OCI-LY7 (cell line): ENCODE measurements at regions not wholly inside any gene's neighbourhood (a gene's known extent, or its start where the extent isn't known, plus 50 kb on each side); places are given as distances from the start of the nearest gene placed in this dataset.

ENCODE experiments used
- EZH2phosphoT487 ChIP-seq: fragments of 200-600 bp; sonication (generic); IDR thresholded peaks from 2 replicates; pipeline ENCODE4 v1.6.1; 2018; ENCODE audit warnings: low read depth, borderline replicate concordance, mild to moderate bottlenecking, mixed run types, antibody characterized with exemption, low read length, moderate library complexity, mixed read lengths
- TF ChIP-seq, protein P1 (sequence below): fragments of 200-600 bp; sonication (generic); conservative IDR thresholded peaks from 2 replicates; pipeline ENCODE4 v1.5.1; 2014; ENCODE audit warnings: mild to moderate bottlenecking, antibody characterized with exemption, low read length, moderate library complexity, mixed read lengths

DNA sequence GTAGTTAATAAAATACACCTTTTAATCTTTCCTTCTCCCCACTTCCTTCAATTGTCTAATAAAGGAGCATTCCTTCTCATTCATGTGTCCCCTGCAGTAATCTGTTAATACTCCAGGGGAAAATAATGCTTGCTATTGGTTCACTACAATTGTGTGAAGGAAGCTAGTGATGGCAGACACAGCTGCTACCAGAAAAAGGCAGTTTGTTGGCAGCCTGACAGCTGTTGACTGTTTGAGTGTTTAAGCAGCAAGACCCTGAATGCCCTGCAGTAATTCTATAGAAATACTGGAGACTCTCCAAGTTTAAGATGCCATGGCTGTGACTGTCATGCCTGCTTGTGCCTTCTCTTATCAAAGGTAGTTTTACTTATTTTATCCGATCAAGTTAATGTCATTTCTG lies 359.5 kb downstream of the C4orf33 start:
- TF ChIP-seq, protein P1, sequence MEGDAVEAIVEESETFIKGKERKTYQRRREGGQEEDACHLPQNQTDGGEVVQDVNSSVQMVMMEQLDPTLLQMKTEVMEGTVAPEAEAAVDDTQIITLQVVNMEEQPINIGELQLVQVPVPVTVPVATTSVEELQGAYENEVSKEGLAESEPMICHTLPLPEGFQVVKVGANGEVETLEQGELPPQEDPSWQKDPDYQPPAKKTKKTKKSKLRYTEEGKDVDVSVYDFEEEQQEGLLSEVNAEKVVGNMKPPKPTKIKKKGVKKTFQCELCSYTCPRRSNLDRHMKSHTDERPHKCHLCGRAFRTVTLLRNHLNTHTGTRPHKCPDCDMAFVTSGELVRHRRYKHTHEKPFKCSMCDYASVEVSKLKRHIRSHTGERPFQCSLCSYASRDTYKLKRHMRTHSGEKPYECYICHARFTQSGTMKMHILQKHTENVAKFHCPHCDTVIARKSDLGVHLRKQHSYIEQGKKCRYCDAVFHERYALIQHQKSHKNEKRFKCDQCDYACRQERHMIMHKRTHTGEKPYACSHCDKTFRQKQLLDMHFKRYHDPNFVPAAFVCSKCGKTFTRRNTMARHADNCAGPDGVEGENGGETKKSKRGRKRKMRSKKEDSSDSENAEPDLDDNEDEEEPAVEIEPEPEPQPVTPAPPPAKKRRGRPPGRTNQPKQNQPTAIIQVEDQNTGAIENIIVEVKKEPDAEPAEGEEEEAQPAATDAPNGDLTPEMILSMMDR = no peak
- TF ChIP-seq EZH2phosphoT487 = no peak
